C4-2B (cell line): ENCODE measurements at regions not wholly inside any gene's neighbourhood (a gene's known extent, or its start where the extent isn't known, plus 50 kb on each side); places are given as distances from the start of the nearest gene placed in this dataset.

Experiments used
- CTCF ChIP-seq: fragments of 450-650 bp; conservative IDR thresholded peaks from 2 replicates; pipeline ENCODE4 v1.5.1; 2017; ENCODE audit warnings: mild to moderate bottlenecking
- ZFX ChIP-seq: fragments of 450-650 bp; IDR thresholded peaks from 2 replicates; pipeline ENCODE4 v1.6.1; 2017

DNA sequence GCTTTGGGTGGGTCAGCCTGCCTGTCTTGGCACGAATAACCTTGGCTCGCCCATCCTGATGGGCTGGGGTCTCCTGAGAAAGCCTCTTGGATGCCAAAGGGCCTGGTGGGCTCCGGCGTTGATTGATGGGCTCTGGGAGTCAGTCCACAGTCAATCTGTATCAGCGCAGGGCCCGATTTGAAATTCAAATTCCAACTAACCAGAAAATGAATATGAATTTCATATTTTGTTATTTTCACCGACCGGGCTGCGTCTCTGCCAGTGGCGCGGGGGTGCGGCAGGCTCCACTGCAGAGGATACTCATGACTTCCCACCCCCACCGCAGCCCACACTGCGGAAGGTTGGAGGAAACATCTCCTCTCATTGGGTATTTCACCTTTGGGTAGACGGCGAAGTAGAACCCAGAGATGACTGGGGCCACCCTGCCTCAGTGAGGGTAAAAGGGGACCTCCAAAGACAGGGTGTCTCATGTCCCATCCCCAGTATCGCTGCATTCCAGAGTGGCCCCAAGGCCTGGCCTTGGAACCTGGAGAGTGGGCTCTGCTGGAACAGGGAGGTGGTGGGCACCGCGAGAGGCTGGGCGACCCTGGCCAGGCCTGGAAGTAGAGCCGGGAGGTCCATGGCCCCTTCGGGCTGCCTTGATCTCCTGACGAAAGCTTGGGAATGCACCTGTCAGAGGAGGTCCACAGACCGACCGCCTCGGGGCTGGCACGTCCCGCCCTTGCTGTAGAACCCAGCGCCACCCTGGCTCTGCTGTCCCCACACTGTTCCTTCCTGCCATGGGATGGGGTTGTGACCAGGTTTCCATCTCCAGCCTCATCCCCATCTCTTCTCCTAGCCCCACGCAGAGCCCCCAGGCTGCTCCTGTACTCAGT lies 54.8 kb upstream of the SORCS2 start:
- TF ChIP-seq CTCF, result no peak
- TF ChIP-seq ZFX, result no peak
